ENCODE measurements at regions not wholly inside any gene's neighbourhood (a gene's known extent, or its start where the extent isn't known, plus 50 kb on each side); places are given as distances from the start of the nearest gene placed in this dataset.

DNA sequence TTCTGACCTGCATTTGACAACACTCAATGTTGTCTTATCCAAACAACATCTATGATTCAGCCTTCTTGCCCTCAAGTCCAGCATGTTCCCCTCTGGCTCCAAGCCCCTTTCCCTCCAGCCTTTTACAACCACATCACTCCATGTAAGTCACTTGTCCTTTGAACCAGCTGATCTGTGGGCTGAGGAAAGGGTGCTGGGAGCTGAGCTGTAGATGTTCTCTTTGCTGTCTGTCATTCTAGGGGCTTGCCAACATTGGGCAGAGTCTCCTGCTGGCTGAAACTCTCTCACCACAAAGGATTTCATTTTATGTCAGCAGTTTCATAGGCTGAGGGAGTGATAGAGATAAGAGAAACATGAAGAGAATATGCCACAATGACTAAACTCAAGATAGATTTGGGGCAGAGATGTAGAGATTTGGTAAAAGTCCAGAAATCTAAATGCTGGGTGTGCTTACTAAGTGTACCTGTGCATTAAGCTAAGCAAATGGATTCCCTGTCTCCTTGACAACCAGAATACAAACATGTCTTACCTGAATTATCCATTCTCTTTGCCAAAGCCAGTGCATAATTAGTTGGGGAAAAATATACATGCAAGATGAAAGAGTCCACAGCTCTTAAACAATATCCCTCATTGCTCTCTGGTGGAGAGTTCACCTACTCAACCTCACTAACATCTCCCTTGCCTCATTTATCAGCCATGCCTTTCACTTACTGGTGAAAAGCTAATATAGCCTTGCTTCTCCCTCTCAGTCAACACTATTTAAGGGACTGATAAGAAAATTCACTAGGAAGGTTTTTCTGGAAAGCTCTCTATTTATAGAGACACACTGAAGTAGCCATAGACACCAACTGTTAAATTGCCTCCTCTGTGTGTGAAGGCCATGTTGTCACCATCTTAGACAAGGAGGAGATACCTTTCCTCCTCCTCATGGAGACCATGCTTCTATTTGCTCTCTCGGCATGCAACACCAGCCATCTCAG, 175.5 kb upstream of the SERP2 start:
- DNase-seq: peak; percentile 35
- Mint-ChIP-seq H3K27ac (no peak overlapping the region), H3K4me1 (peaks cover 42% of the 10 kb centered on the region), H3K27me3 (peaks cover 14% of the 10 kb centered on the region), H3K9me3 (no peaks in the 10 kb centered on the region), H3K4me3 (no peak overlapping the region), H3K36me3 (no peaks in the 10 kb centered on the region)
- CTCF ChIA-PET: interaction anchor here (0.9 kb wide), 1 partner anchor 239 kb away, joined by 3 read pairs; no protein-coding TSS in a partner anchor

- no peak overlapping the region for H3K27ac Mint-ChIP-seq
Measured at GRCh38 chr13:44198826-44199225, 174.8 kb upstream of the SERP2 start.

DNA sequence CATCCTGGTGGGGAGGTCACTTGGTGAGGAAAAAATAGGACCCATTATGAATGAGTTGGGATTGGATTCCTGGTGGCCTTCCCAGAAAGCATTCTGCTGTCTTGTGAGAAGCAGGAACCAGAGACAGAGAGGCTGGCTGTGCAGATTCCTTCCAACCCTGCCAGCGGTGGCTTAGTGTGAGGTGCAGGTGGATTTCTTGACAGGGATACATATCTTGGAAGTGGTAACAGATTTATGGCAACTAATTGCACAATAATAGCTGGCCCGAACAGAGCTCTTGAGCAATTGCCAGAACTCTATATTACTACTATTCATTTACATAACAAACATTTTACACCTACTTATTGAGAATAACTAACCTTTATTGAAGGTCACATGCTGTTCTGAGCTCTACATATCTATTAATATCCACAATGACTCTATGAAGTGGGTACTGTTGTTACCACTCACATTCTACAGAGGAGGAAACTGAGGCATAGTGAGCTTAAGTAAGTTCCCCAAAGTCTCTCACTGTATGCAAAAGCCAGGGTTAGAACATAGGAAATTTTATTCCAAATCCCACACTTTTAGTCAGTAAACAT, 173.9 kb upstream of the SERP2 start:
- H3K4me1 Mint-ChIP-seq: peaks cover 41% of the 10 kb centered on the region
- no peak for DNase-seq
- H3K27ac Mint-ChIP-seq: no peak overlapping the region
- no peak overlapping the region for H3K4me3 Mint-ChIP-seq
- no peaks in the 10 kb centered on the region for H3K9me3 Mint-ChIP-seq
- CTCF ChIA-PET: no interaction called here
- peaks cover 8% of the 10 kb centered on the region for H3K27me3 Mint-ChIP-seq
- H3K36me3 Mint-ChIP-seq: no peaks in the 10 kb centered on the region

More at GRCh38 chr13:44198826-44199225, 174.8 kb upstream of the SERP2 start:
- no peaks in the 10 kb centered on the region for H3K36me3 Mint-ChIP-seq
- CTCF ChIA-PET: interaction anchor here (0.9 kb wide), 1 partner anchor 238 kb away, joined by 3 read pairs; no protein-coding TSS in a partner anchor
- DNase-seq: no peak
- peaks cover 42% of the 10 kb centered on the region for H3K4me1 Mint-ChIP-seq
- no peak overlapping the region for H3K4me3 Mint-ChIP-seq
- H3K27me3 Mint-ChIP-seq: peaks cover 9% of the 10 kb centered on the region
- H3K9me3 Mint-ChIP-seq: no peaks in the 10 kb centered on the region

GRCh38 chr13:44206434-44206833, 167.2 kb upstream of the SERP2 start:
- Mint-ChIP-seq H3K9me3 (peaks cover 2% of the 10 kb centered on the region), H3K27me3 (peaks cover 24% of the 10 kb centered on the region), H3K36me3 (no peaks in the 10 kb centered on the region), H3K27ac (no peak overlapping the region), H3K4me3 (no peak overlapping the region), H3K4me1 (no peaks in the 10 kb centered on the region)
- DNase-seq: no peak
- CTCF ChIA-PET: no interaction called here

DNA sequence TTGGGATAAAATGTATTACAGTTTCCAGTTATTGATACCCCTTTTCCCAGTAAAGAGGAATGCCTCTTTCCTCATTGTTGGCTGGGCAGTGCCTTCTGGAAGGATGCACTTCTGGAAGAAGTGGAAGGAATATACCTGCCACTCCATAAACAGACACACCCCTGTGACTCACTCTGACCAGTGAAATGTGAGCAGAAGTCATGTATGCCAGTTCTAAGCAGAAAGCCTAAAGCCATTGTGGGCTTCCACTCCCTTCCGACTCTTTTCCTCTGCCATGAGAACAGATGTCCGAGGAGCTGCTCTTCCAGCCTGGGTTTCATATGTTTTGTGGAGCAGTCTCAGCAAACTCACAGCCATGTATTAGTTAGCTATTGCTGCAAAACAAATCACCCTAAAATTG, 166.1 kb upstream of the SERP2 start:
- DNase-seq: no peak
- no peak overlapping the region for H3K4me3 Mint-ChIP-seq
- H3K36me3 Mint-ChIP-seq: no peaks in the 10 kb centered on the region
- H3K4me1 Mint-ChIP-seq: no peaks in the 10 kb centered on the region
- no peak overlapping the region for H3K27ac Mint-ChIP-seq
- CTCF ChIA-PET: no interaction called here
- H3K27me3 Mint-ChIP-seq: peaks cover 24% of the 10 kb centered on the region
- H3K9me3 Mint-ChIP-seq: peaks cover 2% of the 10 kb centered on the region

- no peaks in the 10 kb centered on the region for H3K4me1 Mint-ChIP-seq
- CTCF ChIA-PET: no interaction called here
- peaks cover 27% of the 10 kb centered on the region for H3K27me3 Mint-ChIP-seq
- no peaks in the 10 kb centered on the region for H3K36me3 Mint-ChIP-seq
- no peak overlapping the region for H3K4me3 Mint-ChIP-seq
- no peak for DNase-seq
- H3K27ac Mint-ChIP-seq: no peak overlapping the region
- H3K9me3 Mint-ChIP-seq: peaks cover 2% of the 10 kb centered on the region
Measured at GRCh38 chr13:44210525-44210924, 163.1 kb upstream of the SERP2 start.

DNA sequence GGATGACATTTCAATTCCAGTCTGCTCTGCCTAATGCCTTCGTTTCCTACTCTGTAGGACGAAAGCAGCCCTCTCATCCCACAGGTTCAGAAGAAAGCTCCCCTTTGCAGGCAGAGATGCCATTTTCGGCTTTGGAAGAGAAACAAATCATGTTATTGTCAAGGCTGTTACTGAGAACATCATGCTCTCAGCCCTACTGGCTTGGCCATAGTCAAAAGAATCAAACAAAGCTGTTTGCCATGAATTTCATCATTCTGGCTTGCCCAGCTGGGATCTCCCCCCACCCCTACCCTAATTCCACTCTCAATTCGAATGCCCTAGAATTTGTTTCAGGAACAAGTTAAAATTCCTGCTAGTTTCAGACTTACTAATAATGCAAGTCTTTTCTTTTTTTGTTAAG, 162.3 kb upstream of the SERP2 start:
- no peak overlapping the region for H3K4me3 Mint-ChIP-seq
- H3K27me3 Mint-ChIP-seq: peaks cover 27% of the 10 kb centered on the region
- H3K36me3 Mint-ChIP-seq: no peaks in the 10 kb centered on the region
- CTCF ChIA-PET: no interaction called here
- no peak for DNase-seq
- no peaks in the 10 kb centered on the region for H3K4me1 Mint-ChIP-seq
- no peak overlapping the region for H3K27ac Mint-ChIP-seq
- H3K9me3 Mint-ChIP-seq: no peaks in the 10 kb centered on the region

- Mint-ChIP-seq H3K4me1 (no peaks in the 10 kb centered on the region), H3K4me3 (no peak overlapping the region), H3K27ac (no peak overlapping the region), H3K36me3 (no peaks in the 10 kb centered on the region), H3K27me3 (peaks cover 23% of the 10 kb centered on the region), H3K9me3 (no peaks in the 10 kb centered on the region)
- no peak for DNase-seq
- CTCF ChIA-PET: no interaction called here
Measured at GRCh38 chr13:44211704-44212346, 161.8 kb upstream of the SERP2 start.

- Mint-ChIP-seq H3K27me3 (peaks cover 19% of the 10 kb centered on the region), H3K36me3 (no peaks in the 10 kb centered on the region), H3K4me3 (no peak overlapping the region), H3K27ac (no peak overlapping the region), H3K9me3 (no peaks in the 10 kb centered on the region), H3K4me1 (no peaks in the 10 kb centered on the region)
- no peak for DNase-seq
- CTCF ChIA-PET: no interaction called here
Measured at GRCh38 chr13:44212633-44213396, 160.8 kb upstream of the SERP2 start.

DNA sequence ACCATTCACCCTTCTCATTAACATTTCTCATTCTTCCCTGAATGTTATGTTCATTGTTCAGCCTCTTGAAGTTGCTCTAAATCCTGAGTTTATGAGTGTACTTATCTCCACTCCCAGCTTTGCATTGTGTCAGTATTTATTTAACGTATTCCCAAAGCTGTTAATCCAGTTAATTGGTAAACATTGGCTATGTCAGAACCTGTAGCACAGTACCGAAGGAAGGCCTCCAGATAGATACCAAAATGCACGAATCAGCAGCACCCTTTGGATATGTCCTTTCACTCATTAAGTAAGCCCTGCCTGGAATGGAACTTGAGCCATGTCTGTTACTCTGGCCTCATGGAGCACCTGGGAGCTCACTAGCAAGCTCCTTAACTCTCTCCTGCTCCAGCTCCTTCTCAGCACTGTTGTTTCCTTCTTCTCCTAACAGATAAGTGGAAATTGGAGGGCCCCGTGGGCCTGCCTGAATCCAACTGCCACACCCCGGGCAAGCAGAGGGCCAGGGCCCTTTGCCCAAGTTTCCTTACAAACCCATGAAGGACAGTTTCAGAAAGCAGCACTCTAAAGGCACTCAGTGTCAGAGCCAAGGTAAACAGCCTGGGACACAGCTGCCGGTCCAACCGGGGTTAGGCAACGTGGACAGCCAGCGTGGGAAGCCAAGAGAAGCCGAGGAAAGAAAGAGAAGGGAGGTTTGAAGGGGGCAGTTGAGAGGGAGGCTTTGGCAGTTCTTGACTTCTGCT, 155.0 kb upstream of the SERP2 start:
- CTCF ChIA-PET: no interaction called here
- Mint-ChIP-seq H3K27ac (no peak overlapping the region), H3K4me1 (no peaks in the 10 kb centered on the region), H3K36me3 (no peaks in the 10 kb centered on the region), H3K9me3 (no peaks in the 10 kb centered on the region), H3K27me3 (peaks cover 4% of the 10 kb centered on the region), H3K4me3 (no peak overlapping the region)
- DNase-seq: no peak

- H3K36me3 Mint-ChIP-seq: no peaks in the 10 kb centered on the region
- H3K4me1 Mint-ChIP-seq: no peaks in the 10 kb centered on the region
- no peak for DNase-seq
- CTCF ChIA-PET: no interaction called here
- peaks cover 4% of the 10 kb centered on the region for H3K27me3 Mint-ChIP-seq
- no peak overlapping the region for H3K4me3 Mint-ChIP-seq
- H3K27ac Mint-ChIP-seq: no peak overlapping the region
- no peaks in the 10 kb centered on the region for H3K9me3 Mint-ChIP-seq
Measured at GRCh38 chr13:44219577-44220548, 153.8 kb upstream of the SERP2 start.

- DNase-seq: no peak
- Mint-ChIP-seq H3K27me3 (peaks cover 4% of the 10 kb centered on the region), H3K36me3 (no peaks in the 10 kb centered on the region), H3K27ac (no peak overlapping the region), H3K4me3 (no peak overlapping the region), H3K4me1 (no peaks in the 10 kb centered on the region), H3K9me3 (no peaks in the 10 kb centered on the region)
- CTCF ChIA-PET: no interaction called here
Measured at GRCh38 chr13:44220948-44221347, 152.7 kb upstream of the SERP2 start.

GRCh38 chr13:44221657-44222056, 152.0 kb upstream of the SERP2 start:
- CTCF ChIA-PET: no interaction called here

More at GRCh38 chr13:44221657-44222056, 152.0 kb upstream of the SERP2 start:
- no peak for DNase-seq
- H3K9me3 Mint-ChIP-seq: no peaks in the 10 kb centered on the region
- H3K27me3 Mint-ChIP-seq: peaks cover 4% of the 10 kb centered on the region
- no peak overlapping the region for H3K27ac Mint-ChIP-seq
- H3K36me3 Mint-ChIP-seq: no peaks in the 10 kb centered on the region
- no peak overlapping the region for H3K4me3 Mint-ChIP-seq
- no peaks in the 10 kb centered on the region for H3K4me1 Mint-ChIP-seq

All from activated naive CD4-positive, alpha-beta T cell treated with anti-CD3 and anti-CD28 coated beads, Interleukin-2, amount 10 ng/mL, durations not matched to agents 7 days and 5 days (primary cell).